ENCODE measurements at regions not wholly inside any gene's neighbourhood (a gene's known extent, or its start where the extent isn't known, plus 50 kb on each side); places are given as distances from the start of the nearest gene placed in this dataset.
"Not testable (repeated sequence)": the region's sequence is repeated elsewhere in the genome, so short reads cannot be mapped to it uniquely, and the experiment has no call there.

DNA sequence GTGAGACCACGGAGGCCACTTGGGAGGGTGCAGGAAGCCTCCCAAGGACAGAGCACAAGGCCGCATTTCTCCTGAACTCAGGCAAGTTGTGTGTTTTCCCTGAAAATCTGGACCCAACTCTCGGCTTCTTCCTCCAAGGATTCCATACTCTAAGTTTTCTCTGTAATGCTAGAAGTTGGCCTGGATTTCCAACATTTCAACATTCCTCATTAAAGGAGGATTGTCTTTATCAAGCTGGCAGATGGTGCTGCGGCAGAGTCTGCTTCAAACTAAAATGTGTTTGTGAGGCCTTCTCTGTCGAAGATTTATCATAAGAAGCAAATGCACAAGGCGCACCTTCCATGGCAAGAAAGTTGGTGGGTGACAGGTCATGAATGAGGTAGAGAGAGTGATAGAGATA, 94.4 kb upstream of the SATB2 start:
- Mint-ChIP-seq H3K27me3 (ENCODE audit: low read depth) (no peaks in the 10 kb centered on the region), H3K36me3 (ENCODE audit: low read depth) (no peaks in the 10 kb centered on the region), H3K9me3 (no peaks in the 10 kb centered on the region), H3K4me3 (no peak overlapping the region), H3K4me1 (ENCODE audit: low read depth) (no peaks in the 10 kb centered on the region), H3K27ac (no peak overlapping the region)
- no peak for DNase-seq
- intact Hi-C loops (cut with micrococcal nuclease): no loop called here
- CTCF ChIA-PET: interaction anchor here (0.7 kb wide), 1 partner anchor 326 kb away, joined by 3 read pairs; no protein-coding TSS in a partner anchor

DNA sequence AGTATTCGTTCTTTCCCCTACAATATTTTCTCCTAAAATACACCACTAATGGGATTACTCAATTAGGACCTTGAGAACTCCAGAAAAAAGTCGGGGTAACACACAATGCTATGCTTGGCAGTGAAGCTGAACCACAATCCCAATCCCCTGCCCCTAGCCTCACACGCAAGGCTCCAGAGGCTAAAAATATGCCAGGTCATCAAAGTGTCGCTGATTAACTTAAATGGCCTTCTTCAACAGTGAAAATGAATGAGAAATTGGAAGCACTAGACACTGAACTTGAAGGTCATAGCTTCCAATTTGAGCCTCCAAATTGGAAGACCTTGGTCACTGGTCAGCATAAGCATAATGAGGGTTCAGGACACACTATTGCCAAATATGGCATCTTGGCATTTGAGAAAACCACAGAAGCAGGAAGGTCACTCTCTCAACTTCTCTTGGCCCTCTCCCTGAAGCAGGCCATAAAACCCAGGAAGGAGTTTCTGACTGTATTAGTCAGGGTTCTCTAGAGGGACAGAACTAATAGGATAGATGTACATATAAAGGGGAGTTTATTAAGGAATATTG, 86.0 kb upstream of the SATB2 start:
- Mint-ChIP-seq H3K27me3 (ENCODE audit: low read depth) (peaks cover 19% of the 10 kb centered on the region), H3K4me3 (no peak overlapping the region), H3K36me3 (ENCODE audit: low read depth) (no peaks in the 10 kb centered on the region), H3K27ac (no peak overlapping the region), H3K9me3 (peaks cover 1% of the 10 kb centered on the region), H3K4me1 (ENCODE audit: low read depth) (no peaks in the 10 kb centered on the region)
- intact Hi-C loops (cut with micrococcal nuclease): no loop called here
- no peak for DNase-seq
- CTCF ChIA-PET: interaction anchor here (0.8 kb wide), 1 partner anchor 197 kb away, joined by 4 read pairs; no protein-coding TSS in a partner anchor

DNA sequence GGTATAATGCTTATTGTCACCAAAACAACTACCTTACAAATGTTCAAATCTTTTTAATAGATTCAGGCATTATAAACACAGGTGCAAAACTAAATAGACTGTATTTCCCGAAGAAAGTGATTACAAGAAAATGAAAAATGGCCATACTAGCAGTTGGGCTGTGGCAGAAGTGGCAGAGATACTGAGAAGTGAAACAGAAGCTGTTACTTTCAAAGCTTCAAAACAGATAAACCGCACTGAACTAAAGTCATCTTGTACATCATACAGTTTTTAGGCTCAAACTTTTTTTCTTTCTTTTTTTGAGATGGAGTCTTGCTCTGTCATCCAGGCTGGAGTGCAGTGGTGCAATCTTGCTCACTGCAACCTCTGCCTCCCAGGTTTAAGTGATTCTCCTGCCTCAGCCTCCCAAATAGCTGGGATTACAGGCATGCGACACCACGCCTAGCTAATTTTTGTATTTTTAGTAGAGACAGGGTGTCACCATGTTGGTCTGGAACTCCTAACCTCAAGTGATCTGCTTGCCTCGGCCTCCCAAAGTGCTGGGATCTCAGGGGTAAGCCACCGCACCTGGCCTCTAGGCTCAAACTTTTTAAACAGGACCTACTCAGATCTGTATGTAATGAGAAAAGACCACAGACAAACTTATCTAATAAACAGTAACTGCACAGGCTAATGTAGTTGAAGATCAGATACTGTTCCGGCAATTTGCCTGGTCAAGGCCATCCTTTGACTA, 77.9 kb upstream of the SATB2 start:
- DNase-seq: no peak
- Mint-ChIP-seq H3K36me3 (ENCODE audit: low read depth) (no peaks in the 10 kb centered on the region), H3K4me3 (no peak overlapping the region), H3K9me3 (peaks cover 5% of the 10 kb centered on the region), H3K4me1 (ENCODE audit: low read depth) (no peaks in the 10 kb centered on the region), H3K27ac (no peak overlapping the region), H3K27me3 (ENCODE audit: low read depth) (peaks cover 3% of the 10 kb centered on the region)
- CTCF ChIA-PET: interaction anchor here (0.5 kb wide), 1 partner anchor 61 kb away, joined by 3 read pairs; no protein-coding TSS in a partner anchor
- intact Hi-C loops (cut with micrococcal nuclease): no loop called here

DNA sequence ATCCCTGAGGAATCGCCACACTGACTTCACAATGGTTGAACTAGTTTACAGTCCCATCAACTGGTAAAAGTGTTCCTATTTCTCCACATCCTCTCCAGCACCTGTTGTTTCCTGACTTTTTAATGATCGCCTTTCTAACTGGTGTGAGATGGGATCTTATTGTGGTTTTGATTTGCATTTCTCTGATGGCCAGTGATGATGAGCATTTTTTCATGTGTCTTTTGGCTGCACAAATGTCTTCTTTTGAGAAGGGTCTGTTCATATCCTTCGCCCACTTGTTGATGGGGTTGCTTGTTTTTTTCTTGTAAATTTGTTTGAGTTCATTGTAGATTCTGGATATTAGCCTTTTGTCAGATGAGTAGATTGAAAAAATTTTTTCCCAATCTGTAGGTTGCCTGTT, 76.1 kb upstream of the SATB2 start:
- H3K4me3 Mint-ChIP-seq; CTCF ChIA-PET; H3K9me3 Mint-ChIP-seq; H3K36me3 Mint-ChIP-seq (ENCODE audit: low read depth); H3K27ac Mint-ChIP-seq; DNase-seq; H3K27me3 Mint-ChIP-seq (ENCODE audit: low read depth); H3K4me1 Mint-ChIP-seq (ENCODE audit: low read depth); intact Hi-C loops (cut with micrococcal nuclease): not testable (repeated sequence)

DNA sequence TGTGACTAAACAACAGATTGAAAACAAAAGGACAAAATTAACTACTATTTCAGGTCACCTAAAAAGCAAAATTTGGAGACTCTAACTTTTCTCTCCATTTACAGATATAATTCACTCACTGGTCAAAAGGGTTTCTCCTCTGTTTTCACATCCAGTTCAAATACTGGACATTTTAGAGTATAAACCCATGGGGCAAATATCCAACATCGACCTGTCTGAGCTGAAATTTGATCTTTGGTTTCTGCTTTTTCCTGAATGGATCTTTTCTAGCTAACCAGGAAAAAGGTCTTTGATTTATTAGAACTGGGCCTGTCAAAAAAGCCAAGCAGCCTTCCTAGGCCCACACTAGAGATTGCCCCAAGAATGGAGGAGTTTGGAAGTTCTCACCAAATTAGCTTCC, 69.3 kb upstream of the SATB2 start:
- no peaks in the 10 kb centered on the region for H3K4me1 Mint-ChIP-seq (ENCODE audit: low read depth)
- CTCF ChIA-PET: no interaction called here
- peaks cover under 1% of the 10 kb centered on the region for H3K27me3 Mint-ChIP-seq (ENCODE audit: low read depth)
- H3K36me3 Mint-ChIP-seq (ENCODE audit: low read depth): no peaks in the 10 kb centered on the region
- H3K4me3 Mint-ChIP-seq: no peak overlapping the region
- H3K9me3 Mint-ChIP-seq: peaks cover 4% of the 10 kb centered on the region
- no peak for DNase-seq
- intact Hi-C loops (cut with micrococcal nuclease): no loop called here
- H3K27ac Mint-ChIP-seq: no peak overlapping the region

DNA sequence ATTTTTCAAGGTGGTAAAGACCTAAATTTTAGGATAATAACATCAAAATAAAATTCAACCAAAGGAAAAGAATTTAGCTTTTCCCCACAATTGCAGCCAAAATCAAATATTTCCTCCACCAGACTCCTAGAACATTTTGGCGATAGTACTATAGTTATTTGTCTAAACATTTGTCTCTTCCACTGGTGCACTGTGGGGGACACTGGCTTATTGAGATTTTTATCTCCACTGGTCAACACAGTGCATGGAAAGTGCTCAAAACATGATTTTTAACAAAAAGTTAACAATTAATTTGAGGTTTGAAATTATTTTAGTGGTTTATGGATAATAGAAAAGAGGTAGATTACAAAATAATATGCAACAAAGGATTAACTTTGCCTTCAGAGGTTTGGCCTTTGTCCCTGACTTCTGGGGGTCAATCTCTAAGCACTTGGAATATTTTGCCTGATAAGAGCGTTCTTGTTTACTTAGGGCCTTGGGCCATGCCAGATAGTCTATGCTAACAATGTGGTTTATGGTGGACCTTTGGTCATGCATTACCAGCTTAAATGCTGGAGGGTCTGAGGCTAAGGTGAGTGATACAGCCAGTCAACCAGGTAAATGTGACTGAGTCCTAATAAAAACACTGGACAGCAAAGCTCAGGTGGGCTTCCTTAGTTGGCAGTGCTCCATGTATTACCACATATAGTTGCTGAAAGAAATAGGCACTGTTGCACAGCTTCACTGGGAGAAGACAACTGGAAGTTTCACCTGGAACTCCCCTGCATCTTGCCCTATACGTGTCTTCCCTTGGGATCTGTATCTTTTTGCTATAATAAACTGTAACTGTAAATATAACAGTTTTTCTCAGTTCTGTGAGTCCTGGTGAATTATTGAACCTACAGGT, 67.2 kb upstream of the SATB2 start:
- intact Hi-C loops (cut with micrococcal nuclease): no loop called here
- DNase-seq: no peak
- CTCF ChIA-PET: no interaction called here
- H3K4me3 Mint-ChIP-seq: no peak overlapping the region
- no peaks in the 10 kb centered on the region for H3K36me3 Mint-ChIP-seq (ENCODE audit: low read depth)
- no peak overlapping the region for H3K27ac Mint-ChIP-seq
- H3K9me3 Mint-ChIP-seq: no peaks in the 10 kb centered on the region
- peaks cover 2% of the 10 kb centered on the region for H3K27me3 Mint-ChIP-seq (ENCODE audit: low read depth)
- H3K4me1 Mint-ChIP-seq (ENCODE audit: low read depth): no peaks in the 10 kb centered on the region

DNA sequence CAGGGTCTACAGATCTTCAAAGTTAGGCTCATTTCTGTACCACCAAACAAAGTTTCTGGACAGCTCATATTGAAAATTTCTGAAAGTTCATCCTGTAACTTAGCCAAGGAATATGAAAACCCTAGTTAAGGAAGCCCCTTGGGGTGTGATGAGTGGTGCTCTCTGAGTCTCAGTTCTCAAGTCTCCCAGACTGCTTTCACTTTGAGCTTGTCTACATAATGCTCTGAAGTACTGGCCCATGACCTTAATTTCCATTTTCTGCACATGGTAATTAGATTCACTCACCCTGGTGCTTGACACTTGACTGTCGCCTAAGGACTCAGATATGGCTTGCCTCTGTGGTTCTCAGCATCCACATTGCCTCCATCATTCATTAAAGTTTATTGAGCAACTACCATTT, 51.7 kb upstream of the SATB2 start:
- intact Hi-C loops (cut with micrococcal nuclease): no loop called here
- CTCF ChIA-PET: no interaction called here
- Mint-ChIP-seq H3K4me3 (no peak overlapping the region), H3K27me3 (ENCODE audit: low read depth) (peaks cover 8% of the 10 kb centered on the region), H3K4me1 (ENCODE audit: low read depth) (no peaks in the 10 kb centered on the region), H3K27ac (no peak overlapping the region), H3K9me3 (no peaks in the 10 kb centered on the region), H3K36me3 (ENCODE audit: low read depth) (no peaks in the 10 kb centered on the region)
- no peak for DNase-seq
